Spinal cord (tissue), 9 donors: ENCODE measurements at regions not wholly inside any gene's neighbourhood (a gene's known extent, or its start where the extent isn't known, plus 50 kb on each side); places are given as distances from the start of the nearest gene placed in this dataset.

Source experiments
- DNase-seq, 6 donors: peaks; one replicate each; pipeline versions ENCODE4 v3.0.0 to v3.0.0-alpha.2; 2013 to 2015; ENCODE audit warnings: low spot score in 6 of 6, low read depth in 4 of 6
- H3K27ac ChIP-seq: one replicate; pipeline ENCODE4 v1.5.1; 2013; ENCODE audit warnings: low read depth, low read length, control low read depth
- H3K27me3 ChIP-seq: one replicate; pipeline ENCODE4 v1.6.1; 2013; ENCODE audit warnings: low read length; ENCODE audit not compliant: control insufficient read depth, insufficient read depth
- H3K36me3 ChIP-seq: one replicate; pipeline ENCODE4 v1.6.1; 2013; ENCODE audit warnings: low read length; ENCODE audit not compliant: control insufficient read depth, insufficient read depth
- H3K4me1 ChIP-seq: one replicate; pipeline ENCODE4 v1.6.1; 2013; ENCODE audit warnings: low read length; ENCODE audit not compliant: control insufficient read depth, insufficient read depth
- H3K4me3 ChIP-seq: one replicate; pipeline ENCODE4 v1.5.1; 2013; ENCODE audit warnings: low read depth, low read length, control low read depth
- H3K9me3 ChIP-seq: one replicate; pipeline ENCODE4 v1.6.1; 2013; ENCODE audit warnings: low read length; ENCODE audit not compliant: control insufficient read depth, insufficient read depth
- WGBS: methylation state at CpG from one replicate; pipeline ENCODE4 v1.1.5; 2013; ENCODE audit warnings: missing lambda C conversion rate; ENCODE audit not compliant: insufficient coverage; 5-methylcytosine and 5-hydroxymethylcytosine counted together
- donor health status: healthy.

GRCh38 chr4:100093091-100093866 lies 97.0 kb downstream of the DDIT4L start:
- no peak overlapping the region for H3K4me3 ChIP-seq
- H3K9me3 ChIP-seq = no peaks in the 10 kb centered on the region
- peaks cover 4% of the 10 kb centered on the region for H3K4me1 ChIP-seq
- WGBS = 20% methylated on average over 5 of the region's 8 CpGs
- H3K36me3 ChIP-seq = no peaks in the 10 kb centered on the region
- no peaks in the 10 kb centered on the region for H3K27me3 ChIP-seq
- peak in 5 of 6 donors; percentile 52 to 95 (median 71) for DNase-seq
- H3K27ac ChIP-seq = no peak overlapping the region

DNA sequence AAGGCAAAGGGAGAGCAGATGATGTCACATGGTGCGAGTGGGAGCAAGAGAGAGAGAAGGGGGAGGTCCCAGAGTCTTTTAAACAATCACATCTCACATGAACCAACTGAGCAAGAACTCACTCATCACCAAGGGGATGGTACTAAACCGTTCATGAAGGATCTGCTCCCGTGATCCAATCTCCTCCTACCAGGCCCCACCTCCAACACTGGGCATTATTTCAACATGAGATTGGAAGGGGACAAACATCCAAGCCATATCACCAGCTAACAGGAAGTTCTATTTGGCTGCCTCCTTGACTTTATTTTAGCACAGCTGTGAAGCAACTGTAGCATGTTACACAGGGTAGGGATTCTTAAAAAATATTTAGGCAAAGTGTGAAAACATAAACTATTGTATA lies 102.5 kb downstream of the DDIT4L start:
- Histone ChIP-seq H3K4me3 (no peak overlapping the region), H3K9me3 (no peaks in the 10 kb centered on the region), H3K27ac (no peak overlapping the region), H3K36me3 (no peaks in the 10 kb centered on the region), H3K4me1 (no peaks in the 10 kb centered on the region), H3K27me3 (no peaks in the 10 kb centered on the region)
- no CpG with 5 or more reads among the region's 3 CpGs for WGBS
- no peak for DNase-seq

DNA sequence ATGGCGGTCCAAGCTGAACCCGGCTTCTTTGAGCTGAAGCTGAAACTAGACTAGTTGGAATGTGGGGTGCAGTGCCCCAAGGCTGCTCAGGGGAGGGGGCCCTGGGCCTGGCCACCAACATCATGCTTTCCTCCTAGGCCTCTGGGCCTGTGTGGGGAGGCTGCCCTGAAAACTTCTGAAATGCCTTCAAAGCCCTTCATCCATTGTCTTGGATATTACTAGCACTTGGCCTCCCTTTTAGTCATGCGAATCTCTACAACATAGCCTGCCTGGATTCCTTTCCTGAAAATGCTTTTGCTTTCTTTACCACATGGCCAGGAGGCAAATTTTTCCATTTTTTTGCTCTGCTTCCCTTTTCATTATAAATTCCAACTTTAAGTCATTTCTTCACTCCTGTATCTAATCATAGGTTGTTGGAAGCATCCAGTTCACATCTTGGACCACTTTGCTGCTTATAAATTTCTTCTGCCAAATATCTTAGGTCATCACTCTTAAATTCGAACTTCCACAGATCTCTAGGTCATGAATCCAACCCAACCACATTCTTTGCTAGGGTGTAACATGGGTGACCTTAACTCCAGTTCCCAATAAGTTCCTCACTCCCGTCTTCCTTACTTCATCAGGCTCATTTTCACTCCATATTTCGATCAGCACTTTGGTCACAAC lies 103.4 kb downstream of the DDIT4L start:
- Histone ChIP-seq H3K4me3 (no peak overlapping the region), H3K27ac (no peak overlapping the region), H3K27me3 (no peaks in the 10 kb centered on the region), H3K36me3 (no peaks in the 10 kb centered on the region), H3K4me1 (no peaks in the 10 kb centered on the region), H3K9me3 (no peaks in the 10 kb centered on the region)
- WGBS = 86% methylated on average over 6 of the region's 6 CpGs
- DNase-seq = no peak

DNA sequence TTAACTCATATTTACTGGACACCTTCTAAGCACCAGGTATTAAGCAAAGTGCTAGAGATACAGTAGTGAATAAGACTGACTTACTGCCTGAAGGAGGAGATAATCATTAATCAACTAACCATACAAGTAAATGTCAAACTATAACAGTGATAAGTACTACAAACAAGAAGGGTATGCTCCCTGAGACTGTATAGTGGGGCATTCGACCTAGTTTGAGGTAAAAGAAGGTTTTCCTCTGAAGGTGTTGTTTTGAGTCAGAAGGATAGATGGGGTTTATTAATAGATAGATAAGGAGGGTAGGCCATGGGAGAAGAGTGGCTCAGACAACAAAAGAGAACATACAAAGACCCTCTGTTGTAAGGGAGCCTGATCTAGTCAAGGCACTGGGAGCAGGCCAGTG lies 105.4 kb downstream of the DDIT4L start:
- Histone ChIP-seq H3K4me3 (no peak overlapping the region), H3K27ac (no peak overlapping the region), H3K4me1 (no peaks in the 10 kb centered on the region), H3K36me3 (no peaks in the 10 kb centered on the region), H3K27me3 (no peaks in the 10 kb centered on the region), H3K9me3 (no peaks in the 10 kb centered on the region)
- no peak for DNase-seq
- WGBS = no CpG with 5 or more reads among the region's 1 CpG

- Histone ChIP-seq H3K4me3 (no peak overlapping the region), H3K36me3 (no peaks in the 10 kb centered on the region), H3K9me3 (no peaks in the 10 kb centered on the region), H3K27me3 (no peaks in the 10 kb centered on the region), H3K27ac (no peak overlapping the region), H3K4me1 (no peaks in the 10 kb centered on the region)
- DNase-seq = no peak
Measured at GRCh38 chr4:100083289-100083688, 107.0 kb downstream of the DDIT4L start.

DNA sequence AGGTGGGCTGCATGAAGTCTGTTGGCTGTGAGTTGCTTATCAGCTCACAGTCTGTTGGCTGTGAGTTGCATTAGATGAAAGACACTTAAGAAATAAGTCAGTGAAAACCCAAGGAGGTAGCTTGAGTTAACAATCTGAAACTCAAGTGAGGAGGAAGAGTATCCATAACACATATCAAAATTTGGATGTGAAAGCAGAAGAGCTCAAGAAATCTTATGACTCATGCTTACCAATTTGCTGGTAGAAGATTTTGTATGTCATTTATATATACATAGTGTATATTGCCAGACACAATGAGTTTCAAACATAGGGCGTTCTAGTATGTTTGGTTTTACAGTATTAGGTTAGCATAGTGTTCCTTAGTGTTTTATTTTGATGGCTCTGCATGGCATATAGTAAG lies 107.4 kb downstream of the DDIT4L start:
- no peak for DNase-seq
- no peaks in the 10 kb centered on the region for H3K4me1 ChIP-seq
- H3K4me3 ChIP-seq = no peak overlapping the region
- no peak overlapping the region for H3K27ac ChIP-seq
- no peaks in the 10 kb centered on the region for H3K9me3 ChIP-seq
- H3K36me3 ChIP-seq = no peaks in the 10 kb centered on the region
- no CpG with 5 or more reads among the region's 1 CpG for WGBS
- no peaks in the 10 kb centered on the region for H3K27me3 ChIP-seq

- no peak for DNase-seq
- no peak overlapping the region for H3K4me3 ChIP-seq
- no peaks in the 10 kb centered on the region for H3K4me1 ChIP-seq
- no peak overlapping the region for H3K27ac ChIP-seq
- H3K36me3 ChIP-seq = no peaks in the 10 kb centered on the region
- WGBS = 88% methylated on average over 1 of the region's 1 CpG
- H3K27me3 ChIP-seq = no peaks in the 10 kb centered on the region
- H3K9me3 ChIP-seq = no peaks in the 10 kb centered on the region
Measured at GRCh38 chr4:100081491-100081890, 108.8 kb downstream of the DDIT4L start.

- 89% methylated on average over 3 of the region's 3 CpGs for WGBS
- no peak for DNase-seq
- Histone ChIP-seq H3K27me3 (no peaks in the 10 kb centered on the region), H3K4me3 (no peak overlapping the region), H3K4me1 (no peaks in the 10 kb centered on the region), H3K27ac (no peak overlapping the region), H3K9me3 (no peaks in the 10 kb centered on the region), H3K36me3 (no peaks in the 10 kb centered on the region)
Measured at GRCh38 chr4:100079264-100079663, 111.0 kb downstream of the DDIT4L start.

DNA sequence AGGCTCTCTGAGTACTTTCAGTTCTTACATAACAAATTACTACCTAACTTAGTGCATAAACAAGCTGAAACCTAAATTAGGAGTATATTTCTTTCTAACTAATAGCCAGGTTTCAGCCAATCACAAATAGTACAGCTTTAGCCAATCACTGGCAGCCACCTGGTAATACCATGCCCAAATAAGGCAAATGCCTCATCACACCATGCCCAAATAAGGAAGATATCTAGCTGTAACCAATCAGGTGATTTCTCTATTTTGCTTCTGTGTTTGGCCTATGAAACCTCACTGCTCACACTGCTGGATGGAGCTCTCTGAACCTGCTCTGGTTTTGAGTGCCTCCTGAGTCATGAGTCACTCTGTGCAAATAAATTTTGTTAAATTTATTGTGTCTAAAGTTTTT lies 113.5 kb downstream of the DDIT4L start:
- DNase-seq = no peak
- H3K4me3 ChIP-seq = no peak overlapping the region
- no peaks in the 10 kb centered on the region for H3K9me3 ChIP-seq
- H3K4me1 ChIP-seq = no peaks in the 10 kb centered on the region
- no peak overlapping the region for H3K27ac ChIP-seq
- H3K36me3 ChIP-seq = no peaks in the 10 kb centered on the region
- H3K27me3 ChIP-seq = no peaks in the 10 kb centered on the region
